Endothelial cell of umbilical vein (primary cell): ENCODE measurements at regions not wholly inside any gene's neighbourhood (a gene's known extent, or its start where the extent isn't known, plus 50 kb on each side); places are given as distances from the start of the nearest gene placed in this dataset.

Experiments used
- BruUV-seq: library from RNA; stranded (reverse); fragments of 400-500 nt; replicated peaks from 2 replicates; lab custom pipeline; 2021; lab: Mats Ljungman, UMichigan
- CTCF ChIA-PET: fragments of 300-600, 350-600 bp; sonication (Branson Sonifier 250); formaldehyde crosslinking; loops from one replicate; lab custom pipeline; 2021; ENCODE audit warnings: antibody characterized with exemption, inconsistent platforms; lab: Charles Lee
- POLR2A ChIA-PET: fragments of 300-600, 350-600 bp; sonication (Branson Sonifier 250); formaldehyde crosslinking; loops from one replicate; lab custom pipeline; 2021; ENCODE audit warnings: antibody characterized with exemption, inconsistent platforms; lab: Charles Lee
- DNase-seq: peaks from one replicate; pipeline ENCODE4 v3.0.0-alpha.2; 2011; ENCODE audit warnings: low read depth, low spot score
- FAIRE-seq: peaks from 2 replicates; lab custom pipeline; 2011; peaks lifted over from hg19 to GRCh38; lab: Jason Lieb, UNC
- H2AFZ ChIP-seq: 2 replicates; pipeline ENCODE4 v1.6.0; 2012; ENCODE audit warnings: low read depth, low read length, control low read depth, inconsistent platforms
- H3K27ac ChIP-seq: 2 replicates; pipeline ENCODE4 v1.5.1; 2011; ENCODE audit warnings: low read depth, mild to moderate bottlenecking, control low read depth, low read length, moderate library complexity; ENCODE audit not compliant: insufficient read depth
- H3K27me3 ChIP-seq, 2 experiments: 2 replicates each; pipeline versions ENCODE4 v1.6.0 to v1.6.1; 2011; ENCODE audit warnings: low read length in 2 of 2, mixed read lengths in 1 of 2; ENCODE audit not compliant: control insufficient read depth in 2 of 2, insufficient read depth in 2 of 2
- H3K36me3 ChIP-seq, 2 experiments: 2 replicates in 1 of 2; 3 replicates in 1 of 2; pipeline ENCODE4 v1.5.1; 2011; ENCODE audit warnings: low read length in 2 of 2, mild to moderate bottlenecking in 1 of 2, moderate library complexity in 1 of 2; ENCODE audit not compliant: control insufficient read depth in 2 of 2, insufficient read depth in 2 of 2; ENCODE audit errors: extremely low read depth in 1 of 2
- H3K4me1 ChIP-seq: 3 replicates; pipeline ENCODE4 v1.5.1; 2011; ENCODE audit warnings: mild to moderate bottlenecking, low read length; ENCODE audit not compliant: control insufficient read depth, insufficient read depth; ENCODE audit errors: extremely low read depth
- H3K4me2 ChIP-seq: 2 replicates; pipeline ENCODE4 v1.6.1; 2011; ENCODE audit warnings: low read length, control low read depth, mixed read lengths; ENCODE audit not compliant: insufficient read depth
- H3K4me3 ChIP-seq, 3 experiments: fragments of 200-600 bp in 1 of 3; sonication (generic), shearing (Covaris generic) in 1 of 3; replicated peaks in 1 of 3; 2 replicates each; pipeline ENCODE4 v1.5.1; 2011 to 2016; ENCODE audit warnings: control low read depth in 3 of 3, low read length in 3 of 3, mild to moderate bottlenecking in 2 of 3, inconsistent platforms in 1 of 3, low read depth in 1 of 3, moderate library complexity in 1 of 3; ENCODE audit not compliant: insufficient read depth in 1 of 3
- H3K79me2 ChIP-seq: 2 replicates; pipeline ENCODE4 v1.6.0; 2012; ENCODE audit warnings: low read length, inconsistent platforms; ENCODE audit not compliant: control insufficient read depth, insufficient read depth
- H3K9ac ChIP-seq: replicated peaks from 2 replicates; pipeline ENCODE3; 2011; ENCODE audit warnings: low read length, control low read depth; ENCODE audit not compliant: insufficient read depth; ENCODE audit errors: extremely low read depth
- H3K9me1 ChIP-seq: replicated peaks from 3 replicates; pipeline ENCODE4 v1.6.0; 2011; ENCODE audit warnings: mild to moderate bottlenecking, low read length; ENCODE audit not compliant: control insufficient read depth, insufficient read depth; ENCODE audit errors: extremely low read depth
- H3K9me3 ChIP-seq: replicated peaks from 2 replicates; pipeline ENCODE4 v1.5.1; 2012; ENCODE audit warnings: low read length, inconsistent platforms; ENCODE audit not compliant: control insufficient read depth, insufficient read depth
- H4K20me1 ChIP-seq: replicated peaks from 2 replicates; pipeline ENCODE3; 2011; ENCODE audit warnings: mild to moderate bottlenecking, low read length; ENCODE audit not compliant: control insufficient read depth, insufficient read depth; ENCODE audit errors: extremely low read depth
- CTCF ChIP-seq, 2 donors: IDR thresholded peaks; 1 replicate in 1 of 2; 2 replicates in 1 of 2; pipeline ENCODE4 v1.5.1; 2011; ENCODE audit warnings: low read length in 2 of 2, mild to moderate bottlenecking in 2 of 2, moderate library complexity in 2 of 2, control low read depth in 1 of 2, inconsistent platforms in 1 of 2, low read depth in 1 of 2; ENCODE audit not compliant: insufficient read depth in 1 of 2; ENCODE audit errors: extremely low read depth in 1 of 2
- EZH2 ChIP-seq: IDR thresholded peaks from 2 replicates; pipeline ENCODE4 v1.6.1; 2012; ENCODE audit warnings: borderline replicate concordance, low read depth, mild to moderate bottlenecking, moderate library complexity, low read length, inconsistent platforms; ENCODE audit not compliant: severe bottlenecking
- FOS ChIP-seq: IDR thresholded peaks from 2 replicates; pipeline ENCODE4 v1.6.1; 2011; ENCODE audit warnings: mild to moderate bottlenecking, low read length, moderate library complexity, borderline replicate concordance; ENCODE audit not compliant: insufficient read depth
- GATA2 ChIP-seq: IDR thresholded peaks from 2 replicates; pipeline ENCODE4 v1.7.0; 2011; ENCODE audit warnings: low read depth, mild to moderate bottlenecking, moderate library complexity, mixed read lengths, low read length; ENCODE audit not compliant: insufficient read length, insufficient read depth
- JUN ChIP-seq: IDR thresholded peaks from 2 replicates; pipeline ENCODE4 v1.6.1; 2011; ENCODE audit warnings: borderline replicate concordance, low read depth; ENCODE audit not compliant: insufficient read length, insufficient read depth
- MAX ChIP-seq: IDR thresholded peaks from 2 replicates; pipeline ENCODE4 v1.6.1; 2011; ENCODE audit not compliant: insufficient read depth, insufficient read length
- MYC ChIP-seq: IDR thresholded peaks from one replicate; pipeline ENCODE4 v1.6.1; 2011; ENCODE audit warnings: mild to moderate bottlenecking, low read depth, low read length
- POLR2A ChIP-seq: IDR thresholded peaks from 2 replicates; pipeline ENCODE4 v1.6.1; 2012; ENCODE audit warnings: low read depth, mild to moderate bottlenecking, control low read depth, low read length
- POLR2AphosphoS5 ChIP-seq: IDR thresholded peaks from 2 replicates; pipeline ENCODE4 v1.6.1; 2012; ENCODE audit warnings: low read depth, mild to moderate bottlenecking, control low read depth, low read length, moderate library complexity; ENCODE audit not compliant: insufficient read depth
- dilution Hi-C: fragments of 300-500 bp; cut with MboI; formaldehyde crosslinking; loops from one replicate; pipeline ENCODE4 v1.15.0; 2019; ENCODE audit warnings: low sequenced_read_pairs; ENCODE audit not compliant: extremely low pct_ligation_motif_present
- intact Hi-C: fragments of 100-400 bp; cut with micrococcal nuclease; formaldehyde crosslinking; loops from one replicate; pipeline ENCODE4 v1.10.0; 2022

DNA sequence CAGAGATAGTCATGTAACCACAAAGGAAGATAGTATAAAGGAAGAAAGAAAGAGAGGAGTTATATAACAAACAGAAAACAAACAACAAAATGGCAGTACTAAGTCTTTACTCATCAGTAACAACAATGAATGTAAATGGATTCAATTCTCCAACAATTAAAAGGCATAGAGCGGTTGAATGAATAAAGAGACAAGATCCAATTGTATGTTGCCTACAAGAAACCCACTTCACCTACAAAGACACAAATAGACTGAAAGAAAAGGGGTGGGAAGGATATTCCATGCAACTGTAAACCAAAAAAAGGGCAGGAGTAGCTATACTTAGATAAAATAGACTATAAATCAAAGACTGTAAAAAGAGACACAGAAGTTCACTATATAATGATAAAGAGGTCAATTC is 157.3 kb upstream of the CREB1 start:
- H3K9me1 ChIP-seq = no peaks in the 10 kb centered on the region
- no peak overlapping the region for H3K27ac ChIP-seq
- no peaks in the 10 kb centered on the region for H3K9me3 ChIP-seq
- no TSS peak for BruUV-seq
- no peak overlapping the region for H3K9ac ChIP-seq
- no peaks in the 10 kb centered on the region for H4K20me1 ChIP-seq
- no peak for DNase-seq
- no peaks in the 10 kb centered on the region for H3K4me1 ChIP-seq
- H3K27me3 ChIP-seq = no peaks in the 10 kb centered on the region
- intact Hi-C loops (no loop called here), dilution Hi-C loops (no loop called here)
- H2AFZ ChIP-seq = no peak overlapping the region
- TF ChIP-seq POLR2AphosphoS5 = no peak
- no peak for TF ChIP-seq FOS
- no peak for TF ChIP-seq MYC
- TF ChIP-seq JUN = no peak
- H3K36me3 ChIP-seq = no peaks in the 10 kb centered on the region
- H3K79me2 ChIP-seq = no peaks in the 10 kb centered on the region
- ChIA-PET CTCF (no interaction called here), POLR2A (no interaction called here)
- no peak overlapping the region for H3K4me2 ChIP-seq
- H3K4me3 ChIP-seq = no peak overlapping the region
- no peak for FAIRE-seq

DNA sequence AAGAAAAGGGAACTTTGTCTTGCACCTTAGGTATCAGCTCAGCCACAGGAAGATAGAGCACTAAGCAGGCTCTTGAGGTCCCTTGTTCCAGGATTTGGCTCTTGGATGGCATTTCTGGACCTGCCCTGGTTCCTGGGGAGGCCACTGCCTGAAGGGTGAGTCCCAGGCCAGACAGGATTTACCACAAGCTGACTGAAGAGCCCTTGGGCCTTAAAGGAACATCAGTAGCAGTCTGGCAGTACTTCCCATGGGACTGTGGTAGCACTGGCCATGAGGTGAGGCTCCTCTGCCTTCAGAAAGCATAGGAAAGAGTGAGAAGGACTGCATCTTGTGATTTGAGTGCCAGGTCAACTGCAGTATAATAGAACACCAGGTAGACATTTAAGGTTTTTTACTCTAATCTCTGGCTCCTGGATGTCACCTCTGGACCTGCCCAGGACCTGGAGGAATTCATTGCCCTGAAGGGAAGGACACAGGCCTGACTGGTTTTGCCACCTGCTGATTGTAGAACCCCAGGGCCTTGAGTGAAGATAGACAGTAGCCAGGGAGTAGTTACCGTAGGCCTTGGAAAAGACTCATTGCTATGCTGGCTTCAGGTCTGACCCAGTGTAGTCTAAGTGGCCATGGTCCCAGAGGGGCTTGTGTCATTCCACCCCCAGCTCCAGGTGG is 154.4 kb upstream of the CREB1 start:
- CTCF ChIA-PET = no interaction called here
- FAIRE-seq = no peak
- dilution Hi-C loops = no loop called here

More for the DNA sequence above, 154.4 kb upstream of the CREB1 start:
- no TSS peak for BruUV-seq
- no peaks in the 10 kb centered on the region for H3K79me2 ChIP-seq
- no peak overlapping the region for H3K4me2 ChIP-seq
- no peak overlapping the region for H3K4me3 ChIP-seq
- no peak overlapping the region for H2AFZ ChIP-seq
- TF ChIP-seq EZH2 (no peak), CTCF (IDR thresholded peaks at IDR 0.05; ENCODE audit: extremely low read depth in 1 of 2, insufficient read depth in 1 of 2, low read depth in 1 of 2, low read length in 2 of 2) (no peak), FOS (no peak), POLR2AphosphoS5 (no peak), GATA2 (no peak), MYC (no peak), POLR2A (no peak), MAX (no peak)
- no peaks in the 10 kb centered on the region for H3K9me1 ChIP-seq
- H3K27me3 ChIP-seq = no peaks in the 10 kb centered on the region
- POLR2A ChIA-PET = no interaction called here
- H3K4me1 ChIP-seq = no peaks in the 10 kb centered on the region
- no peak overlapping the region for H3K9ac ChIP-seq
- no peaks in the 10 kb centered on the region for H3K36me3 ChIP-seq
- intact Hi-C loops = no loop called here
- no peaks in the 10 kb centered on the region for H3K9me3 ChIP-seq
- H4K20me1 ChIP-seq = no peaks in the 10 kb centered on the region
- DNase-seq = no peak
- H3K27ac ChIP-seq = no peak overlapping the region
